Memory B cell (primary cell): ENCODE measurements at regions not wholly inside any gene's neighbourhood (a gene's known extent, or its start where the extent isn't known, plus 50 kb on each side); places are given as distances from the start of the nearest gene placed in this dataset.

ENCODE experiments used
- ATAC-seq: fragments of 150-1000 bp; cut with Tn5 transposase; 2 replicates; pipeline ENCODE4 v1.10.0; 2021; ENCODE audit warnings: low read depth, mild to moderate bottlenecking, moderate library complexity
- DNase-seq, 2 donors: peaks; one replicate each; pipeline ENCODE4 v3.0.0; 2022; ENCODE audit warnings: low spot score in 2 of 2
- H3K27ac Mint-ChIP-seq: one replicate; pipeline ENCODE4 v1.8.0; 2022; ENCODE audit warnings: mild to moderate bottlenecking, moderate library complexity, mixed read lengths
- H3K27me3 Mint-ChIP-seq: one replicate; pipeline ENCODE4 v1.8.0; 2022; ENCODE audit warnings: mixed read lengths
- H3K36me3 Mint-ChIP-seq: one replicate; pipeline ENCODE4 v1.8.0; 2022; ENCODE audit warnings: mild to moderate bottlenecking, mixed read lengths
- H3K4me1 Mint-ChIP-seq: one replicate; pipeline ENCODE4 v1.8.0; 2022; ENCODE audit warnings: mixed read lengths
- H3K4me3 Mint-ChIP-seq: one replicate; pipeline ENCODE4 v1.8.0; 2022; ENCODE audit warnings: mild to moderate bottlenecking, moderate library complexity, mixed read lengths
- H3K9me3 Mint-ChIP-seq: one replicate; pipeline ENCODE4 v1.8.0; 2022; ENCODE audit warnings: mixed read lengths

DNA sequence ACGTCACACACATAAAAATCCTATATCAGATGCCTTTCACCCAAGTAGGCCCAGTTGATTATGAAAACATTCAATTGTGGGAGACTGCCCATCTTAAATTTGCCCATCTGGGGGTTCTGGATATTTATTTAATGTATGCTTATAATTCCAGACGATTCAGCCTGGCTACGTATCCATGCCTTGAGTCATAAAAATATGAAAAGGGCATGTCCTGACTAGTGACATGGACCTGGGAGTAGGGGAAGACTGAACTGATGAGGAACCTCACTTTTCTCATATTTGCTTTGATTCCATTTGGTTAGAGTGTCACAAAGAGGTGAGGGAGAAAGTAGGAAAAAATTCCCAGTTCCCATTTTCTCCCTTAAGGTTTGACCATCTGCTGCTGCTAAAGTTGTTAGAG, 122.5 kb upstream of the GNAO1 start:
- peaks cover 7% of the 10 kb centered on the region for H3K27me3 Mint-ChIP-seq
- no peak overlapping the region for H3K4me3 Mint-ChIP-seq
- no peaks in the 10 kb centered on the region for H3K9me3 Mint-ChIP-seq
- DNase-seq (no peak), ATAC-seq (no peak)
- H3K4me1 Mint-ChIP-seq = no peaks in the 10 kb centered on the region
- no peaks in the 10 kb centered on the region for H3K36me3 Mint-ChIP-seq
- H3K27ac Mint-ChIP-seq = no peak overlapping the region

- no peak for ATAC-seq
- Mint-ChIP-seq H3K36me3 (no peaks in the 10 kb centered on the region), H3K4me1 (no peaks in the 10 kb centered on the region), H3K9me3 (no peaks in the 10 kb centered on the region), H3K4me3 (no peak overlapping the region), H3K27ac (no peak overlapping the region), H3K27me3 (peaks cover 7% of the 10 kb centered on the region)
- DNase-seq = no peak
Measured at GRCh38 chr16:56068314-56068713, 123.0 kb upstream of the GNAO1 start.

DNA sequence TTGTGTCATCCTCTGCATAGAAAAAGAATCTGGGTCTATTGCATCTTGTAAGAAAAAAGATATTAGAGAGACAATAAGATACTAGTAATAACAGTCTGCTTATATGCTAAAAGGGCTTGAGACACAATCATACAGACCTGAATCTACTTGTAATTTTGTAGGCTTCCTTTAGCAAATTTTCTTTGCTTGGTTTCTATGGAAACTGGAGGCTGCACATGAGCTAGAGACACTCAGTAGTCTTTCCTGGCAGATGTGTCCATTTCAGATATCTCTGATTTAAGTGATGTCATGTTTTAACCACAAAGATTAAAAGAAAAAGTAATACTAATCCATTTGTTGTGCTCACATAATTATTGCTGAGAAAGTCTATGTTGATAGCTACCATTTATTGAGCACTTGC, 123.9 kb upstream of the GNAO1 start:
- peaks cover 5% of the 10 kb centered on the region for H3K27me3 Mint-ChIP-seq

GRCh38 chr16:56066617-56067016, 124.7 kb upstream of the GNAO1 start:
- DNase-seq (no peak), ATAC-seq (no peak)
- peaks cover 2% of the 10 kb centered on the region for H3K27me3 Mint-ChIP-seq
- no peak overlapping the region for H3K4me3 Mint-ChIP-seq
- no peak overlapping the region for H3K27ac Mint-ChIP-seq
- no peaks in the 10 kb centered on the region for H3K9me3 Mint-ChIP-seq
- H3K4me1 Mint-ChIP-seq = no peaks in the 10 kb centered on the region
- H3K36me3 Mint-ChIP-seq = no peaks in the 10 kb centered on the region

More for the DNA sequence above, 123.9 kb upstream of the GNAO1 start:
- Mint-ChIP-seq H3K36me3 (no peaks in the 10 kb centered on the region), H3K4me3 (no peak overlapping the region), H3K27ac (no peak overlapping the region), H3K9me3 (no peaks in the 10 kb centered on the region), H3K4me1 (no peaks in the 10 kb centered on the region)
- DNase-seq (no peak), ATAC-seq (no peak)

GRCh38 chr16:56063111-56063510, 128.2 kb upstream of the GNAO1 start:
- no peaks in the 10 kb centered on the region for H3K36me3 Mint-ChIP-seq

GRCh38 chr16:56057151-56057550, 134.1 kb upstream of the GNAO1 start:
- DNase-seq (no peak), ATAC-seq (no peak)
- Mint-ChIP-seq H3K27ac (no peak overlapping the region), H3K4me1 (no peaks in the 10 kb centered on the region), H3K27me3 (peaks cover 6% of the 10 kb centered on the region), H3K9me3 (no peaks in the 10 kb centered on the region), H3K36me3 (no peaks in the 10 kb centered on the region), H3K4me3 (no peak overlapping the region)

More at GRCh38 chr16:56063111-56063510, 128.2 kb upstream of the GNAO1 start:
- peaks cover 2% of the 10 kb centered on the region for H3K27me3 Mint-ChIP-seq
- H3K27ac Mint-ChIP-seq = no peak overlapping the region
- no peak for ATAC-seq
- no peaks in the 10 kb centered on the region for H3K4me1 Mint-ChIP-seq
- no peak overlapping the region for H3K4me3 Mint-ChIP-seq
- H3K9me3 Mint-ChIP-seq = no peaks in the 10 kb centered on the region
- no peak for DNase-seq

GRCh38 chr16:56050916-56051315, 140.4 kb upstream of the GNAO1 start:
- Mint-ChIP-seq H3K36me3 (no peaks in the 10 kb centered on the region), H3K9me3 (no peaks in the 10 kb centered on the region), H3K27me3 (no peaks in the 10 kb centered on the region), H3K4me1 (peaks cover 11% of the 10 kb centered on the region), H3K27ac (no peak overlapping the region), H3K4me3 (no peak overlapping the region)
- DNase-seq (no peak), ATAC-seq (no peak)

GRCh38 chr16:56048425-56049105, 142.7 kb upstream of the GNAO1 start:
- peak; percentile 96 for ATAC-seq
- H3K9me3 Mint-ChIP-seq = no peaks in the 10 kb centered on the region
- H3K36me3 Mint-ChIP-seq = no peaks in the 10 kb centered on the region
- no peaks in the 10 kb centered on the region for H3K27me3 Mint-ChIP-seq
- no peak overlapping the region for H3K4me3 Mint-ChIP-seq
- H3K27ac Mint-ChIP-seq = peak overlapping the region; percentile 79
- H3K4me1 Mint-ChIP-seq = peaks cover 11% of the 10 kb centered on the region
- peak in 1 of 2 donors; percentile 17 for DNase-seq

DNA sequence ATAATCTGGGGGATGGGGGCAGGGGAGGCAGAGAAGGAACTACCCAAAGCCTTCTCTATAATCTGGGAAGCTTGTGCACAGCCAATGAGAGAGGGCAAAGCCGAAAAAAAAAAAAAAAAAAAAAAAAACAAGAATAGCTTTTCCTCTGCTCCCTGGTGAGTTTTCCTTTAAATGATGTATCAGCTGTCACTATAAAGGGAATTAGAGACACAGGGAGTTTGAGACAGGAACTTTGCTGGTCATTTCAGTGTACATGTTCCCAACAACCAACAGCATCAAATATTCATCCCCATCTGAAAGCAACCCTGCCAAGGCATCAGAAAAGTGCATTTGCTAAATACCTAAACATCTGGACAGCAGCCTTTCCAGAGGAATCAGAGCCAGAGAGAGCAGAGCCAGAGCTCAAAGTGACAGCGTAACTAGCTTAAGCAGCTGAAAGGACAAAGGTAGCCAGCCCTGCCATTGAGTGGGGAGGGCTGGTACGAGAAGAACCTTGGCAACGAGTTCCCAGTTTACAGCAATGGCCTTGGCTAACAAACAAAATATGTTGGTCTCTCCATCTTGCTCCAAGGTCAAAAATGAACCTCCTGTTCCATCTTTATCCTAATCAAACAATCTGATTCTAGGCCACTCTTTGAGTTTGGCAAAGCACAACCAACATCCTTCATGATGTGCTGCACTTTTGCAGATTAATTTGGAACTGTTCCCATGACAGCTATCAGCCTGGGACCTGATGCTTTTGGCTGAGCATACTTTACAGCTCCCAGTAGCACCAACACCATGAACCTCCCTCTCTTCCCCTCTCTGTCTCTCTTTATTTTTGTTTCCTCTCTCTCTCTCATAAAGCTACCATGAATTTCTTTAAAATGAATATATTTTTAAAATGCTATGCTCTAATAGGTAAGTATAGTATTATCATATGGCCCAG, 143.7 kb upstream of the GNAO1 start:
- peaks cover 11% of the 10 kb centered on the region for H3K4me1 Mint-ChIP-seq
- no peaks in the 10 kb centered on the region for H3K36me3 Mint-ChIP-seq
- H3K9me3 Mint-ChIP-seq = no peaks in the 10 kb centered on the region
- H3K4me3 Mint-ChIP-seq = no peak overlapping the region
- no peak for DNase-seq
- no peak overlapping the region for H3K27ac Mint-ChIP-seq
- no peak for ATAC-seq
- no peaks in the 10 kb centered on the region for H3K27me3 Mint-ChIP-seq

- H3K27ac Mint-ChIP-seq = no peak overlapping the region
- H3K36me3 Mint-ChIP-seq = peaks cover 3% of the 10 kb centered on the region
- peaks cover 1% of the 10 kb centered on the region for H3K27me3 Mint-ChIP-seq
- H3K4me1 Mint-ChIP-seq = peaks cover 3% of the 10 kb centered on the region
- no peak overlapping the region for H3K4me3 Mint-ChIP-seq
- DNase-seq (no peak), ATAC-seq (no peak)
- peaks cover 3% of the 10 kb centered on the region for H3K9me3 Mint-ChIP-seq
Measured at GRCh38 chr16:56042416-56042815, 148.9 kb upstream of the GNAO1 start.

- Mint-ChIP-seq H3K27me3 (peaks cover 3% of the 10 kb centered on the region), H3K27ac (no peak overlapping the region), H3K4me1 (peaks cover 3% of the 10 kb centered on the region), H3K9me3 (peaks cover 6% of the 10 kb centered on the region), H3K4me3 (no peak overlapping the region), H3K36me3 (peaks cover 5% of the 10 kb centered on the region)
- peak in 1 of 2 donors; percentile 9 for DNase-seq
- peak; percentile 71 for ATAC-seq
Measured at GRCh38 chr16:56041556-56042140, 149.6 kb upstream of the GNAO1 start.

DNA sequence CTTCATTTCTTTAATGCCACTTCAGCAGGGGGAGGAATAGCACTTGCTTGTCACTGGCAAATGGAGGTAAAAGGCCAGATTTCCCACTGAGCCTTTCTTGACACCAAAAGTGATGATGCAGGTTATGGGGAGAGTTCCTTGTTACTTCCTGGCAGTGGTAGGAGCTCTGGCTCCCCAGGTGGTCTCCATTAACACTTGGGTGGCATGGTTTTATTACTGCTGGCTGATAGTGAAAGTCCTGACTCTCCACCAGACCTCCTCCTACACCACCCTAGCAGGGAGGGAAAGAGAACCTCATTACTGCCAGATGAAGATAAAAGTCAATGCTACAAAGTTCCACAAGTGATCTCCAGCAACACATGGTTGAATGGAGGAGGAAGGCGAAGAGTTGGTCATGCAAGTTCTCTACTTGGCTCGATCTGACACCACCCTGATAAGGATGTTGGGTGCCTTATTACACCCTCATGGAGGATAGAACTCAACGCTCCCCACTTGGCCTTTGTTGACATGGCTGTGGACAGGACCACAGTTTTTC, 152.7 kb upstream of the GNAO1 start:
- peaks cover 10% of the 10 kb centered on the region for H3K9me3 Mint-ChIP-seq
- peaks cover 3% of the 10 kb centered on the region for H3K4me1 Mint-ChIP-seq
- H3K36me3 Mint-ChIP-seq = peaks cover 5% of the 10 kb centered on the region
- H3K4me3 Mint-ChIP-seq = no peak overlapping the region
- no peak overlapping the region for H3K27ac Mint-ChIP-seq
- no peak for ATAC-seq
- DNase-seq = no peak
- peaks cover 3% of the 10 kb centered on the region for H3K27me3 Mint-ChIP-seq

DNA sequence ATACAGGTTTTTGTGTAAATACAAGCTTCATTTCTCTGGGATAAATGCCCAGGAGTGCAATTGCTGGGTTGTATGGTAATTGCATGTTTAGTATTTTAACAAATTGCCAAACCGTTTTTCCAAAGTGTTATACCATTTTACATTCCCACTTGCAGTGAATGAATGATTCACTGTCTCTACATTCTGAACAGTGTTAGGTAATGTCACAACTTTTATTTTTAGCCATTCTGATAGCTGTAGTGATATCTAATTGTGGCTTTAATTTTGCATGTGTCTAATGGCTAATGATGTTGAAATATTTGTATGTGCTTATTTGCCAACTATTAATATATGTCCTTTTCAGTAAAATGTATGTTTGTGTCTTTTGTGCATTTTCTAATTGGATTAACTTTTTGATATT, 156.9 kb upstream of the CES5A start:
- ATAC-seq = no peak
- Mint-ChIP-seq H3K36me3 (peaks cover 2% of the 10 kb centered on the region), H3K27ac (no peak overlapping the region), H3K4me3 (no peak overlapping the region), H3K27me3 (peaks cover 1% of the 10 kb centered on the region), H3K4me1 (no peaks in the 10 kb centered on the region), H3K9me3 (peaks cover 5% of the 10 kb centered on the region)
- DNase-seq = no peak

- no peaks in the 10 kb centered on the region for H3K27me3 Mint-ChIP-seq
- no peaks in the 10 kb centered on the region for H3K9me3 Mint-ChIP-seq
- no peaks in the 10 kb centered on the region for H3K4me1 Mint-ChIP-seq
- H3K4me3 Mint-ChIP-seq = no peak overlapping the region
- H3K27ac Mint-ChIP-seq = no peak overlapping the region
- DNase-seq (no peak), ATAC-seq (no peak)
- H3K36me3 Mint-ChIP-seq = no peaks in the 10 kb centered on the region
Measured at GRCh38 chr16:56029026-56029425, 153.9 kb upstream of the CES5A start.
